ENCODE measurements at regions not wholly inside any gene's neighbourhood (a gene's known extent, or its start where the extent isn't known, plus 50 kb on each side); places are given as distances from the start of the nearest gene placed in this dataset.

DNA sequence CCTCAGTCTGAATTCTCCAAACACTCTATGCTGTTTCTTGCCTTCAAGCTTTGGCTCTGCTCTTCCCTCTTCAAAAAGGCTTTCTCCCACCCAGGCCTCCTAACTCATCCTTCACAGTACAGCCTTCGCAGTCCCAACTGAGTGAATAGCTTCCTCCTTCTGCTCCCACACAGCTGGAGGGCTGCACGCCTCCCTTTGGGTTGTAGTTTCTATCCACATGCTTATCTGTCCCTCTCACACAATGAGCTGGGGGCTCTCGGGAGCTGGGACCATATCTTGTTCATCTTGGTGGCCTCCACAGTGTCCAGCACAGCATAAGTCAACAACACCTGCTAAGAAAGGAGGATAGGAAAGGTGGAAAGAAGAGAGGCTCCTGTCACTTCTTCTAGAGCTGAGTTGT lies 69.5 kb upstream of the XPA start:
- CTCF ChIA-PET: interaction anchor here (0.6 to 1.4 kb wide), 6 partner anchors 17 to 1100 kb away, joined by 3 read pairs; no protein-coding TSS in a partner anchor
- no peak overlapping the region for H3K4me2 ChIP-seq
- no peak for FAIRE-seq

DNA sequence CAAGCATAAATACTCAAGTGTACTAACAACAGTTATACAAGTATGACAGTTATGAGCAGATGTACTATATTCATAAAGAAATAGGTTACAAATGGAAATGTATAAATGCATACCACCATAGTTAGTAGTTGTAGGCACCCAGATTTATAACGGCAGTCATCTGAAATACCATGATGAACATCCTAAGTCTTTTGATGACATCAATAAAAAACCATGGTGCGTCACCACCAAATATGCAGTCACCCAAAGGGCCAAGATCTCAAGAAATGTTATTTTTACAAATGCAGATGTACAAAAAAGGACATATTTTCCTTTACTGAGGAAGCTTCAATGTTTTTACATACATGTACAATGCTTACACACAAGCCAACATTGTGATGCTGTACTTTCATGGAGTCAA lies 70.8 kb upstream of the XPA start:
- Histone ChIP-seq H3K4me1 (no peaks in the 10 kb centered on the region), H3K4me2 (no peak overlapping the region), H3K9me3 (no peaks in the 10 kb centered on the region), H3K4me3 (no peak overlapping the region), H3K27ac (no peak overlapping the region)
- no peak for DNase-seq (ENCODE audit: low read depth in 1 of 2, low spot score in 1 of 2)
- CTCF ChIA-PET: no interaction called here
- POLR2A ChIA-PET: no interaction called here
- 87% methylated on average over 2 of the region's 2 CpGs for WGBS (ENCODE audit: missing lambda C conversion rate)
- TF ChIP-seq HEYL (CRISPR knock-in tag; IDR thresholded peaks at IDR 0.05): no peak
- no peak for TF ChIP-seq CBX8 (IDR thresholded peaks at IDR 0.05)
- no peak for TF ChIP-seq PHF8 (IDR thresholded peaks at IDR 0.05; ENCODE audit: borderline replicate concordance, low read depth)
- TF ChIP-seq EHF (CRISPR knock-in tag; IDR thresholded peaks at IDR 0.05): no peak
- no peak for TF ChIP-seq RCOR1 (IDR thresholded peaks at IDR 0.05; ENCODE audit: low read depth, low read length)
- no peak for TF ChIP-seq MYC (IDR thresholded peaks at IDR 0.05; ENCODE audit: borderline replicate concordance, low read length)
- TF ChIP-seq ZC3H11A (IDR thresholded peaks at IDR 0.05): no peak
- TF ChIP-seq, protein P1, sequence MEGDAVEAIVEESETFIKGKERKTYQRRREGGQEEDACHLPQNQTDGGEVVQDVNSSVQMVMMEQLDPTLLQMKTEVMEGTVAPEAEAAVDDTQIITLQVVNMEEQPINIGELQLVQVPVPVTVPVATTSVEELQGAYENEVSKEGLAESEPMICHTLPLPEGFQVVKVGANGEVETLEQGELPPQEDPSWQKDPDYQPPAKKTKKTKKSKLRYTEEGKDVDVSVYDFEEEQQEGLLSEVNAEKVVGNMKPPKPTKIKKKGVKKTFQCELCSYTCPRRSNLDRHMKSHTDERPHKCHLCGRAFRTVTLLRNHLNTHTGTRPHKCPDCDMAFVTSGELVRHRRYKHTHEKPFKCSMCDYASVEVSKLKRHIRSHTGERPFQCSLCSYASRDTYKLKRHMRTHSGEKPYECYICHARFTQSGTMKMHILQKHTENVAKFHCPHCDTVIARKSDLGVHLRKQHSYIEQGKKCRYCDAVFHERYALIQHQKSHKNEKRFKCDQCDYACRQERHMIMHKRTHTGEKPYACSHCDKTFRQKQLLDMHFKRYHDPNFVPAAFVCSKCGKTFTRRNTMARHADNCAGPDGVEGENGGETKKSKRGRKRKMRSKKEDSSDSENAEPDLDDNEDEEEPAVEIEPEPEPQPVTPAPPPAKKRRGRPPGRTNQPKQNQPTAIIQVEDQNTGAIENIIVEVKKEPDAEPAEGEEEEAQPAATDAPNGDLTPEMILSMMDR (IDR thresholded peaks at IDR 0.05): no peak
- no peak for TF ChIP-seq CHD2 (IDR thresholded peaks at IDR 0.05; ENCODE audit: low read length, partially characterized antibody)
- TF ChIP-seq, protein P2, sequence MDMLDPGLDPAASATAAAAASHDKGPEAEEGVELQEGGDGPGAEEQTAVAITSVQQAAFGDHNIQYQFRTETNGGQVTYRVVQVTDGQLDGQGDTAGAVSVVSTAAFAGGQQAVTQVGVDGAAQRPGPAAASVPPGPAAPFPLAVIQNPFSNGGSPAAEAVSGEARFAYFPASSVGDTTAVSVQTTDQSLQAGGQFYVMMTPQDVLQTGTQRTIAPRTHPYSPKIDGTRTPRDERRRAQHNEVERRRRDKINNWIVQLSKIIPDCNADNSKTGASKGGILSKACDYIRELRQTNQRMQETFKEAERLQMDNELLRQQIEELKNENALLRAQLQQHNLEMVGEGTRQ (IDR thresholded peaks at IDR 0.05): no peak
- FAIRE-seq: no peak
- ATAC-seq: no peak

More for the DNA sequence above, 69.5 kb upstream of the XPA start:
- TF ChIP-seq, protein P3, sequence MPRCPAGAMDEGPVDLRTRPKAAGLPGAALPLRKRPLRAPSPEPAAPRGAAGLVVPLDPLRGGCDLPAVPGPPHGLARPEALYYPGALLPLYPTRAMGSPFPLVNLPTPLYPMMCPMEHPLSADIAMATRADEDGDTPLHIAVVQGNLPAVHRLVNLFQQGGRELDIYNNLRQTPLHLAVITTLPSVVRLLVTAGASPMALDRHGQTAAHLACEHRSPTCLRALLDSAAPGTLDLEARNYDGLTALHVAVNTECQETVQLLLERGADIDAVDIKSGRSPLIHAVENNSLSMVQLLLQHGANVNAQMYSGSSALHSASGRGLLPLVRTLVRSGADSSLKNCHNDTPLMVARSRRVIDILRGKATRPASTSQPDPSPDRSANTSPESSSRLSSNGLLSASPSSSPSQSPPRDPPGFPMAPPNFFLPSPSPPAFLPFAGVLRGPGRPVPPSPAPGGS (IDR thresholded peaks at IDR 0.05): no peak
- TF ChIP-seq CBX2 (IDR thresholded peaks at IDR 0.05; ENCODE audit: borderline replicate concordance, low read depth) (no peak), ESRRA (IDR thresholded peaks at IDR 0.05; ENCODE audit: borderline replicate concordance, low read length) (no peak), CHD4 (IDR thresholded peaks at IDR 0.05; ENCODE audit: borderline replicate concordance) (no peak), BHLHE40 (IDR thresholded peaks at IDR 0.05; ENCODE audit: low read depth, low read length) (no peak), ZFP36 (IDR thresholded peaks at IDR 0.05; ENCODE audit: borderline replicate concordance, partially characterized antibody) (no peak), KDM5A (IDR thresholded peaks at IDR 0.05) (no peak), POLR2A (IDR thresholded peaks at IDR 0.05; ENCODE audit: low read length) (no peak), HOXA7 (CRISPR knock-in tag; IDR thresholded peaks at IDR 0.05) (no peak), FOSB (CRISPR knock-in tag; IDR thresholded peaks at IDR 0.05) (no peak), RARB (CRISPR knock-in tag; IDR thresholded peaks at IDR 0.05) (no peak), CEBPB (IDR thresholded peaks at IDR 0.05) (no peak), HEYL (CRISPR knock-in tag; IDR thresholded peaks at IDR 0.05) (no peak), MAZ (IDR thresholded peaks at IDR 0.05; ENCODE audit: borderline replicate concordance, low read depth, low read length) (no peak), POLR2AphosphoS2 (conservative IDR thresholded peaks at IDR 0.05; ENCODE audit: low read length) (no peak), TP53 (CRISPR knock-in tag; IDR thresholded peaks at IDR 0.05) (no peak)
- TF ChIP-seq, protein P4, sequence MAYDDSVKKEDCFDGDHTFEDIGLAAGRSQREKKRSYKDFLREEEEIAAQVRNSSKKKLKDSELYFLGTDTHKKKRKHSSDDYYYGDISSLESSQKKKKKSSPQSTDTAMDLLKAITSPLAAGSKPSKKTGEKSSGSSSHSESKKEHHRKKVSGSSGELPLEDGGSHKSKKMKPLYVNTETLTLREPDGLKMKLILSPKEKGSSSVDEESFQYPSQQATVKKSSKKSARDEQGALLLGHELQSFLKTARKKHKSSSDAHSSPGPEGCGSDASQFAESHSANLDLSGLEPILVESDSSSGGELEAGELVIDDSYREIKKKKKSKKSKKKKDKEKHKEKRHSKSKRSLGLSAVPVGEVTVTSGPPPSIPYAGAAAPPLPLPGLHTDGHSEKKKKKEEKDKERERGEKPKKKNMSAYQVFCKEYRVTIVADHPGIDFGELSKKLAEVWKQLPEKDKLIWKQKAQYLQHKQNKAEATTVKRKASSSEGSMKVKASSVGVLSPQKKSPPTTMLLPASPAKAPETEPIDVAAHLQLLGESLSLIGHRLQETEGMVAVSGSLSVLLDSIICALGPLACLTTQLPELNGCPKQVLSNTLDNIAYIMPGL (CRISPR knock-in tag; IDR thresholded peaks at IDR 0.05; ENCODE audit: borderline replicate concordance): no peak
- Histone ChIP-seq H3K27ac (no peak overlapping the region), H3K4me1 (no peaks in the 10 kb centered on the region), H3K9me3 (no peaks in the 10 kb centered on the region), H3K4me3 (no peak overlapping the region)
- DNase-seq (ENCODE audit: low read depth in 1 of 2, low spot score in 1 of 2) (no peak), ATAC-seq (no peak)
- POLR2A ChIA-PET: no interaction called here
- WGBS (ENCODE audit: missing lambda C conversion rate): 74% methylated on average over 3 of the region's 3 CpGs

Measured in A549 (cell line).